ENCODE measurements at regions not wholly inside any gene's neighbourhood (a gene's known extent, or its start where the extent isn't known, plus 50 kb on each side); places are given as distances from the start of the nearest gene placed in this dataset.

- ATAC-seq (ENCODE audit: low read depth) (no peak), DNase-seq (ENCODE audit: low spot score) (no peak)
- no peaks in the 10 kb centered on the region for H3K4me1 ChIP-seq (ENCODE audit: insufficient read depth, poor library complexity, severe bottlenecking)
- TF ChIP-seq, protein P1, sequence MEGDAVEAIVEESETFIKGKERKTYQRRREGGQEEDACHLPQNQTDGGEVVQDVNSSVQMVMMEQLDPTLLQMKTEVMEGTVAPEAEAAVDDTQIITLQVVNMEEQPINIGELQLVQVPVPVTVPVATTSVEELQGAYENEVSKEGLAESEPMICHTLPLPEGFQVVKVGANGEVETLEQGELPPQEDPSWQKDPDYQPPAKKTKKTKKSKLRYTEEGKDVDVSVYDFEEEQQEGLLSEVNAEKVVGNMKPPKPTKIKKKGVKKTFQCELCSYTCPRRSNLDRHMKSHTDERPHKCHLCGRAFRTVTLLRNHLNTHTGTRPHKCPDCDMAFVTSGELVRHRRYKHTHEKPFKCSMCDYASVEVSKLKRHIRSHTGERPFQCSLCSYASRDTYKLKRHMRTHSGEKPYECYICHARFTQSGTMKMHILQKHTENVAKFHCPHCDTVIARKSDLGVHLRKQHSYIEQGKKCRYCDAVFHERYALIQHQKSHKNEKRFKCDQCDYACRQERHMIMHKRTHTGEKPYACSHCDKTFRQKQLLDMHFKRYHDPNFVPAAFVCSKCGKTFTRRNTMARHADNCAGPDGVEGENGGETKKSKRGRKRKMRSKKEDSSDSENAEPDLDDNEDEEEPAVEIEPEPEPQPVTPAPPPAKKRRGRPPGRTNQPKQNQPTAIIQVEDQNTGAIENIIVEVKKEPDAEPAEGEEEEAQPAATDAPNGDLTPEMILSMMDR (IDR thresholded peaks at IDR 0.05; ENCODE audit: poor library complexity, severe bottlenecking), result no peak
- peaks cover 6% of the 10 kb centered on the region for H3K27me3 ChIP-seq (ENCODE audit: insufficient read depth, poor library complexity, severe bottlenecking)
- no peaks in the 10 kb centered on the region for H3K9me3 ChIP-seq (ENCODE audit: severe bottlenecking)
- H3K27ac ChIP-seq (ENCODE audit: poor library complexity, severe bottlenecking), result no peak overlapping the region
- H3K4me3 ChIP-seq (ENCODE audit: severe bottlenecking), result no peak overlapping the region
- no peaks in the 10 kb centered on the region for H3K36me3 ChIP-seq (ENCODE audit: low read depth)
These were observed 402.1 kb downstream of the DIRAS2 start for GRCh38 chr9:90240541-90240940.

GRCh38 chr9:90245661-90246060 is 397.0 kb downstream of the DIRAS2 start:
- no peak for DNase-seq (ENCODE audit: low spot score)
- H3K27ac ChIP-seq (ENCODE audit: poor library complexity, severe bottlenecking), result no peak overlapping the region

DNA sequence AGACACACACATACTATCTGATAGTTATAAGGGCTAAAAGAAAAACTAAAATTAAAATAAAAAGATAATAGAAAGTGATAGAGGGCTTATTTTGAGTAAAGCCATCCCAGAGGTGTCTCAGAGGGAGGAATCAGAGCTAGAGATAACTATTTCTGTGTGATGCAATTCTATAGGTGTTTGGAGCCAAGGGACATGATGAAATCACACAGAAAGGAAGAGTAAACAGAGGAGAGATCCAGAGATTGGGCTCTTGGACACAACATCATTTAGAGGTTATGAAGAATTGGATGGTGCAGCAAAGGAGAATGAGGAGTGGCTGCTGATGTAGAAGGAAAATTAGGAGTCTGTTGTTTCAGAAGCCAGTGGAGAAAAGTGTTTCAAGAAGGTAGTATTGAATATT is 393.5 kb downstream of the DIRAS2 start:
- ATAC-seq (ENCODE audit: low read depth) (no peak), DNase-seq (ENCODE audit: low spot score) (no peak)
- no peaks in the 10 kb centered on the region for H3K9me3 ChIP-seq (ENCODE audit: severe bottlenecking)

More at GRCh38 chr9:90245661-90246060, 397.0 kb downstream of the DIRAS2 start:
- ATAC-seq (ENCODE audit: low read depth), result no peak
- TF ChIP-seq, protein P1 (IDR thresholded peaks at IDR 0.05; ENCODE audit: poor library complexity, severe bottlenecking), result no peak
- no peak overlapping the region for H3K4me3 ChIP-seq (ENCODE audit: severe bottlenecking)
- H3K9me3 ChIP-seq (ENCODE audit: severe bottlenecking), result no peaks in the 10 kb centered on the region
- H3K36me3 ChIP-seq (ENCODE audit: low read depth), result no peaks in the 10 kb centered on the region
- H3K27me3 ChIP-seq (ENCODE audit: insufficient read depth, poor library complexity, severe bottlenecking), result peaks cover 6% of the 10 kb centered on the region
- H3K4me1 ChIP-seq (ENCODE audit: insufficient read depth, poor library complexity, severe bottlenecking), result no peaks in the 10 kb centered on the region

GRCh38 chr9:90251316-90251715 is 391.3 kb downstream of the DIRAS2 start:
- no peaks in the 10 kb centered on the region for H3K36me3 ChIP-seq (ENCODE audit: low read depth)
- H3K27ac ChIP-seq (ENCODE audit: poor library complexity, severe bottlenecking), result no peak overlapping the region
- no peak overlapping the region for H3K4me3 ChIP-seq (ENCODE audit: severe bottlenecking)
- DNase-seq (ENCODE audit: low spot score) (no peak), ATAC-seq (ENCODE audit: low read depth) (no peak)
- no peaks in the 10 kb centered on the region for H3K4me1 ChIP-seq (ENCODE audit: insufficient read depth, poor library complexity, severe bottlenecking)
- no peaks in the 10 kb centered on the region for H3K9me3 ChIP-seq (ENCODE audit: severe bottlenecking)
- H3K27me3 ChIP-seq (ENCODE audit: insufficient read depth, poor library complexity, severe bottlenecking), result no peaks in the 10 kb centered on the region
- TF ChIP-seq, protein P1 (IDR thresholded peaks at IDR 0.05; ENCODE audit: poor library complexity, severe bottlenecking), result no peak

More for the DNA sequence above, 393.5 kb downstream of the DIRAS2 start:
- no peak overlapping the region for H3K4me3 ChIP-seq (ENCODE audit: severe bottlenecking)
- H3K27me3 ChIP-seq (ENCODE audit: insufficient read depth, poor library complexity, severe bottlenecking), result no peaks in the 10 kb centered on the region
- H3K27ac ChIP-seq (ENCODE audit: poor library complexity, severe bottlenecking), result no peak overlapping the region
- H3K36me3 ChIP-seq (ENCODE audit: low read depth), result no peaks in the 10 kb centered on the region
- TF ChIP-seq, protein P1 (IDR thresholded peaks at IDR 0.05; ENCODE audit: poor library complexity, severe bottlenecking), result no peak
- H3K4me1 ChIP-seq (ENCODE audit: insufficient read depth, poor library complexity, severe bottlenecking), result no peaks in the 10 kb centered on the region

DNA sequence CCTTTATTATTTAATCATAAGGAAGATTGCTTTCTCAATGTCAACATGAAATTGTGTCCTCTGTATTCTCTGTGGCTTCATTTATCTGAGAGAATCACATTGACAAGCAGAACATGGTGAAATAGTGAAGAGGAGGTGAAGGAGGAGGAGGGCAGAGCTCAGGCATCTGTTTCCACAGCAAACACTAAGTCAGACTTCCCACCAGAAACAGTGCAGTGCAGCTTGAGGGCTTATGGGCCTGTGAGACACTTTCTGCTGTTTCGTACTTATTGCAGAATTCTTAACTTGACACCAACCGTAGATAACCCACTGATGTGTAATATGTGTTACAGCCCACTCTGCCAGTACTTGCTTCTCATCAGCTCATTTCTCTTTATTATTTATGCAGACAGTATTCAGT is 386.3 kb downstream of the DIRAS2 start:
- TF ChIP-seq, protein P1 (IDR thresholded peaks at IDR 0.05; ENCODE audit: poor library complexity, severe bottlenecking), result no peak
- Histone ChIP-seq H3K36me3 (ENCODE audit: low read depth) (no peaks in the 10 kb centered on the region), H3K27ac (ENCODE audit: poor library complexity, severe bottlenecking) (no peak overlapping the region), H3K4me1 (ENCODE audit: insufficient read depth, poor library complexity, severe bottlenecking) (no peaks in the 10 kb centered on the region), H3K27me3 (ENCODE audit: insufficient read depth, poor library complexity, severe bottlenecking) (no peaks in the 10 kb centered on the region), H3K9me3 (ENCODE audit: severe bottlenecking) (no peaks in the 10 kb centered on the region), H3K4me3 (ENCODE audit: severe bottlenecking) (no peak overlapping the region)
- no peak for ATAC-seq (ENCODE audit: low read depth)
- no peak for DNase-seq (ENCODE audit: low spot score)
